HG02884 (cell line): ENCODE measurements at regions not wholly inside any gene's neighbourhood (a gene's known extent, or its start where the extent isn't known, plus 50 kb on each side); places are given as distances from the start of the nearest gene placed in this dataset.
"Not testable (repeated sequence)": the region's sequence is repeated elsewhere in the genome, so short reads cannot be mapped to it uniquely, and the experiment has no call there.

ENCODE experiments used
- ATAC-seq: cut with Tn5 transposase; IDR thresholded peaks from one replicate; pipeline ENCODE4 v1.9.1; 2021; ENCODE audit warnings: mild to moderate bottlenecking, moderate library complexity; ENCODE audit not compliant: unreplicated experiment

- not testable (repeated sequence) for ATAC-seq
These were observed 117.2 kb downstream of the ZNF22 start for GRCh38 chr10:45117940-45118339.

GRCh38 chr10:45118929-45119328, 118.2 kb downstream of the ZNF22 start:
- no peak for ATAC-seq

- ATAC-seq: not testable (repeated sequence)
These were observed 121.6 kb downstream of the ZNF22 start for GRCh38 chr10:45122180-45122860.

GRCh38 chr10:45135443-45136198, 134.9 kb downstream of the ZNF22 start:
- ATAC-seq: no peak

- no peak for ATAC-seq
These were observed 135.5 kb downstream of the ZNF22 start for GRCh38 chr10:45136256-45136655.

GRCh38 chr10:45144326-45145070, 143.8 kb downstream of the ZNF22 start:
- ATAC-seq: no peak

- not testable (repeated sequence) for ATAC-seq
These were observed 144.4 kb downstream of the ZNF22 start for GRCh38 chr10:45145143-45145542.

- no peak for ATAC-seq
These were observed 146.3 kb downstream of the ZNF22 start for GRCh38 chr10:45147000-45147399.

GRCh38 chr10:45150997-45151396, 150.3 kb downstream of the ZNF22 start:
- ATAC-seq: no peak

GRCh38 chr10:45151467-45152214, 150.9 kb downstream of the ZNF22 start:
- ATAC-seq: no peak

- ATAC-seq: no peak
These were observed 152.0 kb downstream of the ZNF22 start for GRCh38 chr10:45152726-45153125.

- ATAC-seq: no peak
These were observed 153.8 kb downstream of the ZNF22 start for GRCh38 chr10:45154502-45154901.

GRCh38 chr10:45155784-45156183, 155.1 kb downstream of the ZNF22 start:
- ATAC-seq: no peak

- no peak for ATAC-seq
These were observed 155.1 kb downstream of the OR13A1 start for GRCh38 chr10:45160271-45160670.

- ATAC-seq: no peak
These were observed 152.0 kb downstream of the OR13A1 start for GRCh38 chr10:45163315-45163975.

GRCh38 chr10:45175520-45176118, 139.8 kb downstream of the OR13A1 start:
- not testable (repeated sequence) for ATAC-seq

GRCh38 chr10:45179691-45180090, 135.7 kb downstream of the OR13A1 start:
- no peak for ATAC-seq

GRCh38 chr10:45180507-45180906, 134.9 kb downstream of the OR13A1 start:
- ATAC-seq: no peak

GRCh38 chr10:45180946-45181875, 134.2 kb downstream of the OR13A1 start:
- ATAC-seq: no peak
